ENCODE measurements at regions not wholly inside any gene's neighbourhood (a gene's known extent, or its start where the extent isn't known, plus 50 kb on each side); places are given as distances from the start of the nearest gene placed in this dataset.
"Not testable (repeated sequence)": the region's sequence is repeated elsewhere in the genome, so short reads cannot be mapped to it uniquely, and the experiment has no call there.

DNA sequence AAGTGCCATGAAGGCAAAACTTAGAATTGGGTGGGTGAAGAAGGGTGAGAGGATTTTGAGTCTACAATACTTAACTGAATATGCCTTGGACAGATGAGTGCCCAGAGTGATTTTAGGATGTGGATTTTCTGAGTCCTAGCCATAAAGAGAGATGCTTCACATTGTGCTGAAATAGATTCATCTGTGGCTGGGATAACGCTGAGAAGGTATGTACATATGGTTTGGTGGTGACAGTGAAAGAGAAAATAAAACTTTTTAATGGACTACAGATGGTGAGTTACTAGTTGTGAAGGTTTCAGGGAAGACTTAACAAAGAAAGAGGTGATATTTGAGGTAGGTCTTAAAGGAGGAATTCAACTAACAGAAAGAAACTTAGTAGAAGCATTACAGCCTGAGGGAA lies 265.8 kb downstream of the AKAIN1 start:
- TF ChIP-seq CTCF (IDR thresholded peaks at IDR 0.05) = no peak
- no peak for DNase-seq
- no peak overlapping the region for H3K4me3 Mint-ChIP-seq
- no peak for ATAC-seq (ENCODE audit: low read depth)
- no peak overlapping the region for H3K27ac Mint-ChIP-seq
- no peaks in the 10 kb centered on the region for H3K4me1 Mint-ChIP-seq
- H3K36me3 Mint-ChIP-seq (ENCODE audit: low read depth) = no peaks in the 10 kb centered on the region
- H3K27me3 Mint-ChIP-seq = no peaks in the 10 kb centered on the region
- POLR2A ChIA-PET = no interaction called here
- peaks cover 13% of the 10 kb centered on the region for H3K9me3 Mint-ChIP-seq
- CTCF ChIA-PET = no interaction called here
- intact Hi-C loops (cut with micrococcal nuclease) = no loop called here

- no peak overlapping the region for H3K27ac Mint-ChIP-seq
- no peaks in the 10 kb centered on the region for H3K4me1 Mint-ChIP-seq
- DNase-seq (no peak), ATAC-seq (ENCODE audit: low read depth) (no peak)
- H3K4me3 Mint-ChIP-seq = no peak overlapping the region
- H3K27me3 Mint-ChIP-seq = no peaks in the 10 kb centered on the region
- CTCF ChIA-PET = no interaction called here
- intact Hi-C loops (cut with micrococcal nuclease) = no loop called here
- H3K36me3 Mint-ChIP-seq (ENCODE audit: low read depth) = no peaks in the 10 kb centered on the region
- H3K9me3 Mint-ChIP-seq = peaks cover 7% of the 10 kb centered on the region
- no peak for TF ChIP-seq CTCF (IDR thresholded peaks at IDR 0.05)
- POLR2A ChIA-PET = no interaction called here
Measured at GRCh38 chr18:4921548-4921947, 275.5 kb downstream of the AKAIN1 start.

DNA sequence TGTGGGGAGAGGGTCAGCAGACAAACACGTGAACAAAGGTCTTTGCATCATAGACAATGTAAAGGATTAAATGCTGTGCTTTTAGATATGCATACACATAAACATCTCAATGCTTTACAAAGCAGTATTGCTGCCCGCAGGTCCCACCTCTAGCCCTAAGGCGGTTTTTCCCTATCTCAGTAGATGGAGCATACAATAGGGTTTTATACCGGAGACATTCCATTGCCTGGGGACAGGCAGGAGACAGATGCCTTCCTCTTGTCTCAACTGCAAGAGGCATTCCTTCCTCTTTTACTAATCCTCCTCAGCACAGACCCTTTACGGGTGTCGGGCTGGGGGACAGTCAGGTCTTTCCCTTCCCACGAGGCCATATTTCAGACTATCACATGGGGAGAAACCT lies 279.5 kb downstream of the AKAIN1 start:
- ATAC-seq (ENCODE audit: low read depth); DNase-seq; CTCF ChIA-PET; POLR2A ChIA-PET; intact Hi-C loops (cut with micrococcal nuclease); H3K9me3 Mint-ChIP-seq; H3K36me3 Mint-ChIP-seq (ENCODE audit: low read depth); H3K4me3 Mint-ChIP-seq; H3K4me1 Mint-ChIP-seq; H3K27ac Mint-ChIP-seq; H3K27me3 Mint-ChIP-seq: not testable (repeated sequence)

DNA sequence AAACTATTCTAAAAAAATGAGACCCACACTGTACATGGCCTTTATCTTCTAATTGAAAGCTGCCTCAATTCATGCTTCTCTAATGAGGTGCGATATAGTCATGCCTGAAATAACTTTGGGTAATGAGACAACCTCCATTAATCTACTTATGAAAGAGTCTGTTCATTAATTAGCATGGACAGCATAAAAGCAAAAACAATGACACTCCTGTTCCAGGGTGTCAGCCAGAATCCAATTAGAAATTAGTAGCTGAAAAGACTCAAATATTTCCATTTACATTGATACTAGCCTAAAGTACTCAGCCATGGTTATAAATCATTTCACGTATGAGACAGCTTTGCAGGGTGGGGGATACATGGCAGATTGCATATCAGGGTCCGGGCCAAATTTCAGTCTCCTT lies 288.7 kb downstream of the AKAIN1 start:
- no peak for DNase-seq
- no peak for ATAC-seq (ENCODE audit: low read depth)
- H3K27ac Mint-ChIP-seq = no peak overlapping the region
- no peak overlapping the region for H3K4me3 Mint-ChIP-seq
- TF ChIP-seq CTCF (IDR thresholded peaks at IDR 0.05) = no peak
- CTCF ChIA-PET = no interaction called here
- H3K36me3 Mint-ChIP-seq (ENCODE audit: low read depth) = no peaks in the 10 kb centered on the region
- H3K4me1 Mint-ChIP-seq = no peaks in the 10 kb centered on the region
- POLR2A ChIA-PET = no interaction called here
- intact Hi-C loops (cut with micrococcal nuclease) = no loop called here
- H3K9me3 Mint-ChIP-seq = no peaks in the 10 kb centered on the region
- no peaks in the 10 kb centered on the region for H3K27me3 Mint-ChIP-seq

GRCh38 chr18:4906856-4907255 lies 290.2 kb downstream of the AKAIN1 start:
- no peak for TF ChIP-seq CTCF (IDR thresholded peaks at IDR 0.05)
- Mint-ChIP-seq H3K27ac (no peak overlapping the region), H3K36me3 (ENCODE audit: low read depth) (no peaks in the 10 kb centered on the region), H3K27me3 (no peaks in the 10 kb centered on the region), H3K4me1 (no peaks in the 10 kb centered on the region), H3K9me3 (peaks cover 3% of the 10 kb centered on the region), H3K4me3 (no peak overlapping the region)
- ChIA-PET CTCF (no interaction called here), POLR2A (no interaction called here)
- no peak for DNase-seq
- intact Hi-C loops (cut with micrococcal nuclease) = no loop called here
- ATAC-seq (ENCODE audit: low read depth) = no peak

- ATAC-seq (ENCODE audit: low read depth) (no peak), DNase-seq (no peak)
- no peaks in the 10 kb centered on the region for H3K27me3 Mint-ChIP-seq
- ChIA-PET POLR2A (no interaction called here), CTCF (no interaction called here)
- no peak overlapping the region for H3K27ac Mint-ChIP-seq
- H3K4me1 Mint-ChIP-seq = no peaks in the 10 kb centered on the region
- H3K4me3 Mint-ChIP-seq = no peak overlapping the region
- intact Hi-C loops (cut with micrococcal nuclease) = no loop called here
- no peak for TF ChIP-seq CTCF (IDR thresholded peaks at IDR 0.05)
- H3K36me3 Mint-ChIP-seq (ENCODE audit: low read depth) = no peaks in the 10 kb centered on the region
- peaks cover 11% of the 10 kb centered on the region for H3K9me3 Mint-ChIP-seq
Measured at GRCh38 chr18:4888251-4889040, 308.6 kb downstream of the AKAIN1 start.
